HG03439 (cell line): ENCODE measurements at regions not wholly inside any gene's neighbourhood (a gene's known extent, or its start where the extent isn't known, plus 50 kb on each side); places are given as distances from the start of the nearest gene placed in this dataset.
"Not testable (repeated sequence)": the region's sequence is repeated elsewhere in the genome, so short reads cannot be mapped to it uniquely, and the experiment has no call there.

Source experiments
- ATAC-seq: cut with Tn5 transposase; IDR thresholded peaks from one replicate; pipeline ENCODE4 v1.9.1; 2021; ENCODE audit warnings: mild to moderate bottlenecking, moderate library complexity; ENCODE audit not compliant: unreplicated experiment

- no peak for ATAC-seq
Observed at GRCh38 chr14:35949920-35950513, 123.9 kb downstream of the BRMS1L start.

- not testable (repeated sequence) for ATAC-seq
Observed at GRCh38 chr14:35947983-35948382, 121.8 kb downstream of the BRMS1L start.

- ATAC-seq, result no peak
Observed at GRCh38 chr14:35944847-35945246, 118.7 kb downstream of the BRMS1L start.

- ATAC-seq, result no peak
Observed at GRCh38 chr14:35940291-35940690, 114.2 kb downstream of the BRMS1L start.

GRCh38 chr14:35938770-35939169, 112.6 kb downstream of the BRMS1L start:
- no peak for ATAC-seq

GRCh38 chr14:35934499-35934898, 108.4 kb downstream of the BRMS1L start:
- peak; percentile 60 for ATAC-seq

GRCh38 chr14:35932659-35933159, 106.6 kb downstream of the BRMS1L start:
- ATAC-seq, result no peak

GRCh38 chr14:35932136-35932535, 106.0 kb downstream of the BRMS1L start:
- no peak for ATAC-seq

- ATAC-seq, result no peak
Observed at GRCh38 chr14:35931346-35931745, 105.2 kb downstream of the BRMS1L start.

GRCh38 chr14:35929186-35929585, 103.0 kb downstream of the BRMS1L start:
- no peak for ATAC-seq

GRCh38 chr14:35927727-35928126, 101.6 kb downstream of the BRMS1L start:
- ATAC-seq, result no peak

- no peak for ATAC-seq
Observed at GRCh38 chr14:35925319-35925718, 99.2 kb downstream of the BRMS1L start.

GRCh38 chr14:35922590-35922989, 96.5 kb downstream of the BRMS1L start:
- ATAC-seq, result not testable (repeated sequence)

GRCh38 chr14:35921745-35922144, 95.6 kb downstream of the BRMS1L start:
- ATAC-seq, result no peak
